ENCODE measurements at regions not wholly inside any gene's neighbourhood (a gene's known extent, or its start where the extent isn't known, plus 50 kb on each side); places are given as distances from the start of the nearest gene placed in this dataset.
"Not testable (repeated sequence)": the region's sequence is repeated elsewhere in the genome, so short reads cannot be mapped to it uniquely, and the experiment has no call there.

DNA sequence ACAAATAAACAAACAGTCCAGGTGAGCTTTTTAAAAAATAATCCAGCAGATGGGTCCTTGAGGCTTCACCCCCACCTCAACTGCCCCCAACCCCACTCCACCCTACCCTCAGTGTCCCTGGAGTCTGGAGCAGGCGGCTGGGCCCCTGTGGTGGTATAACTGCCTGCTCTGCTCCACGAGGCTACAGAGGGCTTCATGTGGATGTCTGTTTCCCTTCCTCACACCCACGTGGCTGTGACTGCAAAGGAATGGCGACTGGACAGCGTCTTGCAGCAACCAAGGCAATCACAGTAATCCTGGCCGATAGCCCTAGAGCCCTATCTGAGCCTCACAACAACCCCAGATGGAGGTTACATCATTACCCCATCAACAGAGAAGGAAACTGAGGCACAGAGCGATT, 76.5 kb downstream of the SLC2A10 start:
- intact Hi-C loops (cut with micrococcal nuclease): no loop called here
- H3K9ac ChIP-seq (ENCODE audit: low read length): no peak overlapping the region
- no peaks in the 10 kb centered on the region for H3F3A ChIP-seq (ENCODE audit: low read length, unreplicated experiment)
- no peak overlapping the region for H2AFZ ChIP-seq (ENCODE audit: low read length)
- no peaks in the 10 kb centered on the region for H3K9me2 ChIP-seq (replicated peaks; ENCODE audit: low read length)
- no peaks in the 10 kb centered on the region for H3K9me3 ChIP-seq (ENCODE audit: low read length)
- H3K36me3 ChIP-seq (ENCODE audit: low read depth, low read length): no peaks in the 10 kb centered on the region
- POLR2A ChIA-PET (ENCODE audit: unreplicated experiment): no interaction called here
- TF ChIP-seq, protein P1, sequence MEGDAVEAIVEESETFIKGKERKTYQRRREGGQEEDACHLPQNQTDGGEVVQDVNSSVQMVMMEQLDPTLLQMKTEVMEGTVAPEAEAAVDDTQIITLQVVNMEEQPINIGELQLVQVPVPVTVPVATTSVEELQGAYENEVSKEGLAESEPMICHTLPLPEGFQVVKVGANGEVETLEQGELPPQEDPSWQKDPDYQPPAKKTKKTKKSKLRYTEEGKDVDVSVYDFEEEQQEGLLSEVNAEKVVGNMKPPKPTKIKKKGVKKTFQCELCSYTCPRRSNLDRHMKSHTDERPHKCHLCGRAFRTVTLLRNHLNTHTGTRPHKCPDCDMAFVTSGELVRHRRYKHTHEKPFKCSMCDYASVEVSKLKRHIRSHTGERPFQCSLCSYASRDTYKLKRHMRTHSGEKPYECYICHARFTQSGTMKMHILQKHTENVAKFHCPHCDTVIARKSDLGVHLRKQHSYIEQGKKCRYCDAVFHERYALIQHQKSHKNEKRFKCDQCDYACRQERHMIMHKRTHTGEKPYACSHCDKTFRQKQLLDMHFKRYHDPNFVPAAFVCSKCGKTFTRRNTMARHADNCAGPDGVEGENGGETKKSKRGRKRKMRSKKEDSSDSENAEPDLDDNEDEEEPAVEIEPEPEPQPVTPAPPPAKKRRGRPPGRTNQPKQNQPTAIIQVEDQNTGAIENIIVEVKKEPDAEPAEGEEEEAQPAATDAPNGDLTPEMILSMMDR (conservative IDR thresholded peaks at IDR 0.05; ENCODE audit: low read depth, low read length): no peak
- TF ChIP-seq EZH2phosphoT487 (IDR thresholded peaks at IDR 0.05; ENCODE audit: borderline replicate concordance, low read length) (no peak), EZH2 (IDR thresholded peaks at IDR 0.05; ENCODE audit: low read length, unreplicated experiment) (no peak)
- DNase-seq: no peak
- peaks cover 16% of the 10 kb centered on the region; the same call in 1 of the 2 replicates for H3K27me3 ChIP-seq (ENCODE audit: low read length)
- ATAC-seq: no peak
- CTCF ChIA-PET: no interaction called here
- peaks cover 4% of the 10 kb centered on the region; the same call in 1 of the 2 replicates for H3K4me1 ChIP-seq (ENCODE audit: insufficient read depth, low read length)
- H4K20me1 ChIP-seq (ENCODE audit: low read length): no peaks in the 10 kb centered on the region
- H3K27ac ChIP-seq (ENCODE audit: low read length): no peak overlapping the region
- no peak overlapping the region for H3K4me2 ChIP-seq (ENCODE audit: low read length)
- no TSS peak for BruUV-seq (replicated peaks)
- no peak overlapping the region for H3K4me3 ChIP-seq (ENCODE audit: low read length)
- H3K79me2 ChIP-seq (ENCODE audit: low read length): no peaks in the 10 kb centered on the region

DNA sequence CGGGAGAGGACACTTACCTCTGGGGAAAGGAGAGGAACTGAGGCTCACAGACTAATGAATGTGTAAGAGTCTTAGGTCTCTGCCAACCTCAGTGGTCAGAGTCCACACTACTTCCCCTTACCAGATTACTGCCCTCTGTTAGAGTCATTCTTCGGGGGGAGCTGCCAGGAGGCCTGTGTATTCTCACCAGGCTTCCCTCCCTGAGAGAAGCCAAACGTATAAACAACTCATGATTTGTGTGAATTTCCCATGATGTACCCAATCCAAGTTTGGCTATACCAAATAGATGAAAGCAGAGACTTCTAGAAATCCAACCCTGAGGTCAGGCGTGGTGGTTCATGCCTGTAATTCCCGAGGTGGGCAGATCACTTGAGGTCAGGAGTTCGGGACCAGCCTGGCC, 77.1 kb downstream of the SLC2A10 start:
- intact Hi-C loops (cut with micrococcal nuclease): no loop called here
- H3F3A ChIP-seq (ENCODE audit: low read length, unreplicated experiment): no peaks in the 10 kb centered on the region
- CTCF ChIA-PET: no interaction called here
- H3K9me2 ChIP-seq (replicated peaks; ENCODE audit: low read length): no peaks in the 10 kb centered on the region
- H3K36me3 ChIP-seq (ENCODE audit: low read depth, low read length): no peaks in the 10 kb centered on the region
- H3K27me3 ChIP-seq (ENCODE audit: low read length): peaks cover 19% of the 10 kb centered on the region; the same call in 1 of the 2 replicates
- no peak overlapping the region for H3K27ac ChIP-seq (ENCODE audit: low read length)
- POLR2A ChIA-PET (ENCODE audit: unreplicated experiment): no interaction called here
- DNase-seq (no peak), ATAC-seq (no peak)
- no peak overlapping the region for H3K4me3 ChIP-seq (ENCODE audit: low read length)
- no peaks in the 10 kb centered on the region for H4K20me1 ChIP-seq (ENCODE audit: low read length)
- TF ChIP-seq, protein P1 (conservative IDR thresholded peaks at IDR 0.05; ENCODE audit: low read depth, low read length): no peak
- no peak for TF ChIP-seq EZH2phosphoT487 (IDR thresholded peaks at IDR 0.05; ENCODE audit: borderline replicate concordance, low read length)
- no peak for TF ChIP-seq EZH2 (IDR thresholded peaks at IDR 0.05; ENCODE audit: low read length, unreplicated experiment)
- no peak overlapping the region for H2AFZ ChIP-seq (ENCODE audit: low read length)
- no peak overlapping the region for H3K9ac ChIP-seq (ENCODE audit: low read length)
- peaks cover 4% of the 10 kb centered on the region; the same call in 1 of the 2 replicates for H3K4me1 ChIP-seq (ENCODE audit: insufficient read depth, low read length)
- no peak overlapping the region for H3K4me2 ChIP-seq (ENCODE audit: low read length)
- H3K79me2 ChIP-seq (ENCODE audit: low read length): no peaks in the 10 kb centered on the region
- no TSS peak for BruUV-seq (replicated peaks)
- H3K9me3 ChIP-seq (ENCODE audit: low read length): no peaks in the 10 kb centered on the region

DNA sequence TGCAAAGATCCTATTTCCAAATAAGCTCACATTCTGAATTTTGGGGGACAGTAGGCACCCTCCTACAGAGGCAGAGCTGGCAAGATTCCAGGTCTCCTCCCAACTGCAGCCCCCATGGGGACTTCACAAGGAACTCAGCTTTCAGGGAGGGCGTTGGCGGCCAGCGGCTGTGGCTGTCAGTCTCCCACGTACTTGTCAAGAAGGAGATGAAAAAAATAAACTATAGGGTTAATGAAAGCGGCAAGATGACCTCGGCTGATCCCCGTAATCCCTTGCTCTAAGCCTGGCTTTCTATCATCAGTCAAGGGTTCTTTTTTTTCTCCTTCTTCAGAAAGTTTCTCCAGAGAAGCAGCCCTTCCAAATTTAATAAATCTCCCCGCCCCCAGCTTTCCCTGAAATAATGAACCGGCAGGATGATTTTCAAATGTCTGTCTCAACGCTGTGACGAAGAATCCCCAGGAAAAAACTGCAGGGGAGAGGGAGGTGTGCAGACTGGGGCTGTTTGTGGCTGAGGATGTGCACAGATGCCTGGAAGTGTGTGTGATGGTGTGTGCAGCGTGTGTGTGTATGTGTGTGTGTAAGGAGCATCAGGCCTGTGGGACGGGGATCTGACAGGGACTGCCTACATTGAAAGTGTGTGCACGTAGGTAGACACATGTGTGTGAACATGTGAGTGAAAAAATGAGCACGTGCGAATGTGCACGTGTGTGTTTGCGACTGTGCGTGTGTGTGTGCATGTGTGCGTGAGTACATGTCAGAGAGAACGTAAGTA, 78.7 kb downstream of the SLC2A10 start:
- H3K79me2 ChIP-seq (ENCODE audit: low read length): no peaks in the 10 kb centered on the region
- TF ChIP-seq EZH2 (IDR thresholded peaks at IDR 0.05; ENCODE audit: low read length, unreplicated experiment) (no peak), EZH2phosphoT487 (IDR thresholded peaks at IDR 0.05; ENCODE audit: borderline replicate concordance, low read length) (no peak)
- TF ChIP-seq, protein P1 (conservative IDR thresholded peaks at IDR 0.05; ENCODE audit: low read depth, low read length): no peak
- CTCF ChIA-PET: no interaction called here
- no TSS peak for BruUV-seq (replicated peaks)
- H3K9me3 ChIP-seq (ENCODE audit: low read length): no peaks in the 10 kb centered on the region
- H3K27ac ChIP-seq (ENCODE audit: low read length): no peak overlapping the region
- peaks cover 4% of the 10 kb centered on the region; the same call in 1 of the 2 replicates for H3K4me1 ChIP-seq (ENCODE audit: insufficient read depth, low read length)
- H3K4me3 ChIP-seq (ENCODE audit: low read length): no peak overlapping the region
- ATAC-seq (no peak), DNase-seq (no peak)
- POLR2A ChIA-PET (ENCODE audit: unreplicated experiment): no interaction called here
- no peaks in the 10 kb centered on the region for H3F3A ChIP-seq (ENCODE audit: low read length, unreplicated experiment)
- H3K36me3 ChIP-seq (ENCODE audit: low read depth, low read length): no peaks in the 10 kb centered on the region
- H3K9me2 ChIP-seq (replicated peaks; ENCODE audit: low read length): no peaks in the 10 kb centered on the region
- H2AFZ ChIP-seq (ENCODE audit: low read length): no peak overlapping the region
- no peak overlapping the region for H3K4me2 ChIP-seq (ENCODE audit: low read length)
- H4K20me1 ChIP-seq (ENCODE audit: low read length): no peaks in the 10 kb centered on the region
- H3K27me3 ChIP-seq (ENCODE audit: low read length): peaks cover 36% of the 10 kb centered on the region
- intact Hi-C loops (cut with micrococcal nuclease): no loop called here
- no peak overlapping the region for H3K9ac ChIP-seq (ENCODE audit: low read length)

DNA sequence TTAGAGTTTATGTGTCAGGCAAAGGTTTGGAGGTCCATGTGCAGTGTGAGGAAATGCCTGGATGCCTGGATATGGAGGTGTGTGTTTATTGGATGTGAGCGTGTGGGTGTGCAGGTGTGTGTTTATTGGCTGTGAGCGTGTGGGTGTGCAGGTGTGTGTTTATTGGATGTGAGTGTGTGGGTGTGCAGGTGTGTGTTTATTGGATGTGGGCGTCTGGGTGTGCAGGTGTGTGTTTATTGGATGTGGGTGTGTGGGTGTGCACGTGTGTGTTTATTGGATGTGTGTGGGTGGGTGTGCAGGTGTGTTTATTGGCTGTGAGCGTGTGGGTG, 79.3 kb downstream of the SLC2A10 start:
- H3K9me3 ChIP-seq (ENCODE audit: low read length); POLR2A ChIA-PET (ENCODE audit: unreplicated experiment); H3K4me2 ChIP-seq (ENCODE audit: low read length); ATAC-seq; H4K20me1 ChIP-seq (ENCODE audit: low read length); CTCF ChIA-PET; H3F3A ChIP-seq (ENCODE audit: low read length, unreplicated experiment); DNase-seq; H3K36me3 ChIP-seq (ENCODE audit: low read depth, low read length); H3K9me2 ChIP-seq (replicated peaks; ENCODE audit: low read length); H3K79me2 ChIP-seq (ENCODE audit: low read length); H3K4me1 ChIP-seq (ENCODE audit: insufficient read depth, low read length); BruUV-seq (replicated peaks); H2AFZ ChIP-seq (ENCODE audit: low read length); H3K4me3 ChIP-seq (ENCODE audit: low read length); H3K9ac ChIP-seq (ENCODE audit: low read length); H3K27ac ChIP-seq (ENCODE audit: low read length); intact Hi-C loops (cut with micrococcal nuclease): not testable (repeated sequence)
- peaks cover 41% of the 10 kb centered on the region for H3K27me3 ChIP-seq (ENCODE audit: low read length)

Measured in PC-3 (cell line).